CD8-positive, alpha-beta memory T cell (primary cell): ENCODE measurements at regions not wholly inside any gene's neighbourhood (a gene's known extent, or its start where the extent isn't known, plus 50 kb on each side); places are given as distances from the start of the nearest gene placed in this dataset.

Experiments
- CTCF ChIA-PET: fragments of 350-600 bp; sonication (Branson Sonifier 250); formaldehyde crosslinking; loops from one replicate; lab custom pipeline; 2021; ENCODE audit warnings: antibody characterized with exemption; lab: Charles Lee
- POLR2A ChIA-PET: fragments of 350-600 bp; sonication (Branson Sonifier 250); formaldehyde crosslinking; loops from one replicate; lab custom pipeline; 2021; ENCODE audit warnings: antibody characterized with exemption; lab: Charles Lee
- DNase-seq, 5 donors: peaks; one replicate each; pipeline versions ENCODE4 v3.0.0 to v3.0.0-alpha.2; 2020 to 2022; ENCODE audit warnings: mixed read lengths in 1 of 5
- H3K27ac ChIP-seq: one replicate; pipeline ENCODE4 v1.7.0; 2013; ENCODE audit warnings: low read depth, mild to moderate bottlenecking, low read length, moderate library complexity
- H3K27me3 ChIP-seq: 2 replicates; pipeline ENCODE4 v1.7.0; 2013; ENCODE audit warnings: low read length, mild to moderate bottlenecking; ENCODE audit not compliant: insufficient read depth, poor library complexity, severe bottlenecking
- H3K36me3 ChIP-seq: 2 replicates; pipeline ENCODE4 v1.7.0; 2013; ENCODE audit warnings: mild to moderate bottlenecking, low read length, moderate library complexity; ENCODE audit not compliant: insufficient read depth
- H3K4me1 ChIP-seq: 2 replicates; pipeline ENCODE4 v1.7.0; 2013; ENCODE audit warnings: mild to moderate bottlenecking, low read length, moderate library complexity; ENCODE audit not compliant: insufficient read depth
- H3K4me3 ChIP-seq: 2 replicates; pipeline ENCODE4 v1.7.0; 2013; ENCODE audit warnings: mild to moderate bottlenecking, low read length
- H3K9me3 ChIP-seq: 2 replicates; pipeline ENCODE4 v1.7.0; 2013; ENCODE audit warnings: mild to moderate bottlenecking, low read length
- H3K27ac Mint-ChIP-seq, 8 donors: one replicate each; pipeline ENCODE4 v1.8.0; 2020 to 2021; ENCODE audit warnings: mixed read lengths in 8 of 8, mild to moderate bottlenecking in 6 of 8, inconsistent platforms in 3 of 8, moderate library complexity in 3 of 8
- H3K27me3 Mint-ChIP-seq, 2 donors: one replicate each; pipeline ENCODE4 v1.8.0; 2020 to 2021; ENCODE audit warnings: mixed read lengths in 2 of 2, mild to moderate bottlenecking in 1 of 2, moderate library complexity in 1 of 2
- H3K36me3 Mint-ChIP-seq, 3 donors: one replicate each; pipeline ENCODE4 v1.8.0; 2020 to 2021; ENCODE audit warnings: mixed read lengths in 3 of 3, inconsistent platforms in 1 of 3, mild to moderate bottlenecking in 1 of 3
- H3K4me1 Mint-ChIP-seq, 3 donors: one replicate each; pipeline ENCODE4 v1.8.0; 2020 to 2021; ENCODE audit warnings: mixed read lengths in 3 of 3, inconsistent platforms in 1 of 3, mild to moderate bottlenecking in 1 of 3
- H3K4me3 Mint-ChIP-seq, 7 donors: one replicate each; pipeline ENCODE4 v1.8.0; 2020 to 2021; ENCODE audit warnings: mixed read lengths in 7 of 7, mild to moderate bottlenecking in 6 of 7, moderate library complexity in 4 of 7, inconsistent platforms in 2 of 7
- H3K9me3 Mint-ChIP-seq, 5 donors: one replicate each; pipeline ENCODE4 v1.8.0; 2020 to 2022; ENCODE audit warnings: mixed read lengths in 5 of 5, mild to moderate bottlenecking in 3 of 5, moderate library complexity in 2 of 5, inconsistent platforms in 1 of 5

GRCh38 chr3:127119693-127120464, 73.1 kb upstream of the PRR23E start:
- Mint-ChIP-seq H3K9me3 (peaks cover 0 to 3% (median 0%) of the 10 kb centered on the region in 5 donors), H3K36me3 (no peaks in the 10 kb centered on the region), H3K27me3 (peaks cover 14 to 27% of the 10 kb centered on the region in 2 donors), H3K4me1 (no peaks in the 10 kb centered on the region), H3K27ac (no peak overlapping the region), H3K4me3 (no peak overlapping the region)
- H3K27me3 ChIP-seq: no peaks in the 10 kb centered on the region
- no peaks in the 10 kb centered on the region for H3K9me3 ChIP-seq
- no peaks in the 10 kb centered on the region for H3K4me1 ChIP-seq
- DNase-seq: no peak
- no peak overlapping the region for H3K27ac ChIP-seq
- H3K36me3 ChIP-seq: no peaks in the 10 kb centered on the region
- ChIA-PET POLR2A (no interaction called here), CTCF (no interaction called here)
- no peak overlapping the region for H3K4me3 ChIP-seq

- Mint-ChIP-seq H3K4me1 (no peaks in the 10 kb centered on the region), H3K9me3 (peaks cover 0 to 3% (median 0%) of the 10 kb centered on the region in 5 donors), H3K36me3 (no peaks in the 10 kb centered on the region), H3K4me3 (no peak overlapping the region), H3K27me3 (peaks cover 15 to 24% of the 10 kb centered on the region in 2 donors), H3K27ac (no peak overlapping the region)
- no peaks in the 10 kb centered on the region for H3K27me3 ChIP-seq
- no peak overlapping the region for H3K4me3 ChIP-seq
- no peaks in the 10 kb centered on the region for H3K36me3 ChIP-seq
- no peak overlapping the region for H3K27ac ChIP-seq
- H3K4me1 ChIP-seq: no peaks in the 10 kb centered on the region
- CTCF ChIA-PET: no interaction called here
- H3K9me3 ChIP-seq: no peaks in the 10 kb centered on the region
- POLR2A ChIA-PET: no interaction called here
- DNase-seq: no peak
These were observed 71.9 kb upstream of the PRR23E start for GRCh38 chr3:127120851-127121647.

- no peaks in the 10 kb centered on the region for H3K36me3 ChIP-seq
- CTCF ChIA-PET: interaction anchor here (0.7 kb wide), 1 partner anchor 12 kb away, joined by 3 read pairs; no protein-coding TSS in a partner anchor
- H3K27me3 ChIP-seq: no peaks in the 10 kb centered on the region
- Mint-ChIP-seq H3K4me3 (no peak overlapping the region), H3K4me1 (no peaks in the 10 kb centered on the region), H3K9me3 (peaks cover 0 to 3% (median 0%) of the 10 kb centered on the region in 5 donors), H3K27me3 (peaks cover 16 to 25% of the 10 kb centered on the region in 2 donors), H3K27ac (no peak overlapping the region), H3K36me3 (no peaks in the 10 kb centered on the region)
- H3K4me3 ChIP-seq: no peak overlapping the region
- no peaks in the 10 kb centered on the region for H3K4me1 ChIP-seq
- DNase-seq: no peak
- H3K9me3 ChIP-seq: no peaks in the 10 kb centered on the region
- POLR2A ChIA-PET: no interaction called here
- H3K27ac ChIP-seq: no peak overlapping the region
These were observed 71.0 kb upstream of the PRR23E start for GRCh38 chr3:127121885-127122284.

- CTCF ChIA-PET: no interaction called here
- Histone ChIP-seq H3K4me1 (no peaks in the 10 kb centered on the region), H3K36me3 (no peaks in the 10 kb centered on the region), H3K4me3 (no peak overlapping the region), H3K9me3 (no peaks in the 10 kb centered on the region), H3K27me3 (no peaks in the 10 kb centered on the region), H3K27ac (no peak overlapping the region)
- no peaks in the 10 kb centered on the region for H3K4me1 Mint-ChIP-seq
- no peak overlapping the region for H3K27ac Mint-ChIP-seq
- POLR2A ChIA-PET: no interaction called here
- no peak overlapping the region for H3K4me3 Mint-ChIP-seq
- H3K27me3 Mint-ChIP-seq: peaks cover 14 to 25% of the 10 kb centered on the region in 2 donors
- no peak for DNase-seq
- H3K36me3 Mint-ChIP-seq: no peaks in the 10 kb centered on the region
- peaks cover 0 to 3% (median 0%) of the 10 kb centered on the region in 5 donors for H3K9me3 Mint-ChIP-seq
These were observed 69.4 kb upstream of the PRR23E start for GRCh38 chr3:127123533-127123932.

GRCh38 chr3:127124120-127124519, 68.8 kb upstream of the PRR23E start:
- POLR2A ChIA-PET: no interaction called here
- no peak overlapping the region for H3K27ac Mint-ChIP-seq
- no peaks in the 10 kb centered on the region for H3K4me1 ChIP-seq

GRCh38 chr3:127131424-127132170, 61.3 kb upstream of the PRR23E start:
- Mint-ChIP-seq H3K27me3 (peaks cover 20 to 31% of the 10 kb centered on the region in 2 donors), H3K27ac (no peak overlapping the region), H3K9me3 (no peaks in the 10 kb centered on the region), H3K36me3 (no peaks in the 10 kb centered on the region), H3K4me3 (no peak overlapping the region), H3K4me1 (peaks cover 0 to 4% (median 0%) of the 10 kb centered on the region in 3 donors)
- H3K27me3 ChIP-seq: no peaks in the 10 kb centered on the region
- POLR2A ChIA-PET: no interaction called here
- H3K9me3 ChIP-seq: no peaks in the 10 kb centered on the region
- no peaks in the 10 kb centered on the region for H3K36me3 ChIP-seq
- no peak overlapping the region for H3K4me3 ChIP-seq
- H3K4me1 ChIP-seq: no peaks in the 10 kb centered on the region
- CTCF ChIA-PET: no interaction called here
- H3K27ac ChIP-seq: no peak overlapping the region
- no peak for DNase-seq

More at GRCh38 chr3:127124120-127124519, 68.8 kb upstream of the PRR23E start:
- no peak overlapping the region for H3K4me3 Mint-ChIP-seq
- H3K27ac ChIP-seq: no peak overlapping the region
- DNase-seq: no peak
- no peaks in the 10 kb centered on the region for H3K36me3 ChIP-seq
- CTCF ChIA-PET: no interaction called here
- peaks cover 12 to 25% of the 10 kb centered on the region in 2 donors for H3K27me3 Mint-ChIP-seq
- H3K9me3 ChIP-seq: no peaks in the 10 kb centered on the region
- H3K4me1 Mint-ChIP-seq: no peaks in the 10 kb centered on the region
- no peak overlapping the region for H3K4me3 ChIP-seq
- no peaks in the 10 kb centered on the region for H3K27me3 ChIP-seq
- no peaks in the 10 kb centered on the region for H3K36me3 Mint-ChIP-seq
- H3K9me3 Mint-ChIP-seq: peaks cover 0 to 3% (median 0%) of the 10 kb centered on the region in 5 donors

- peaks cover 0 to 4% (median 0%) of the 10 kb centered on the region in 3 donors for H3K4me1 Mint-ChIP-seq
- H3K9me3 Mint-ChIP-seq: no peaks in the 10 kb centered on the region
- H3K27me3 Mint-ChIP-seq: peaks cover 23 to 42% of the 10 kb centered on the region in 2 donors
- no peaks in the 10 kb centered on the region for H3K36me3 Mint-ChIP-seq
- no peak overlapping the region for H3K27ac ChIP-seq
- DNase-seq: no peak
- no peaks in the 10 kb centered on the region for H3K27me3 ChIP-seq
- POLR2A ChIA-PET: no interaction called here
- H3K4me1 ChIP-seq: no peaks in the 10 kb centered on the region
- no peaks in the 10 kb centered on the region for H3K9me3 ChIP-seq
- CTCF ChIA-PET: interaction anchor here (1.4 kb wide), 1 partner anchor 11 kb away, joined by 3 read pairs; no protein-coding TSS in a partner anchor
- H3K4me3 Mint-ChIP-seq: no peak overlapping the region
- H3K36me3 ChIP-seq: no peaks in the 10 kb centered on the region
- no peak overlapping the region for H3K27ac Mint-ChIP-seq
- H3K4me3 ChIP-seq: no peak overlapping the region
These were observed 60.1 kb upstream of the PRR23E start for GRCh38 chr3:127132876-127133275.
